ENCODE measurements at regions not wholly inside any gene's neighbourhood (a gene's known extent, or its start where the extent isn't known, plus 50 kb on each side); places are given as distances from the start of the nearest gene placed in this dataset.

DNA sequence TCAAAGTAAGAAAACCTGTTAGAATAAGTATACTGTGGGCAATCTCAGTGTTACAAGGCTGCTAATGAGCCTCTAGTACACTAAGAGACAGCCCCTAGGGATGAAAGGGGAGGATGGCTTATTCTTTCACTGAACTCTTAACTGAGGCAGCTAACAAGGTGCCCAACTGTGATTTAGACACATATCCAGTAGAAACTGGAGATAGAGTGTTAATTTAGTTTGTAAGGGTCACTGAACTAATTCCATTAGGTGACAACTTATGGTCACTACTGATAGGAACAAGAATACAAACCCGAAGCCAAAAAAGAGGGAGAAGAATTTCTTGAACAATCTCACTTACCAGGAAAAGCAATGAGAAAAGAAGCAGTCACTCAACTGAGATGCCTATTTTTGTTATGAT, 1010.6 kb downstream of the PCDH9 start:
- TF ChIP-seq SUZ12 (IDR thresholded peaks at IDR 0.05; ENCODE audit: extremely low read depth, insufficient read depth, insufficient read length) (no peak), YY1 (IDR thresholded peaks at IDR 0.05; ENCODE audit: insufficient read depth, insufficient read length) (no peak), ZNF274 (IDR thresholded peaks at IDR 0.05; ENCODE audit: low read depth, low read length) (no peak)
- Histone ChIP-seq H3K9me3 (ENCODE audit: insufficient read depth, low read length) (no peaks in the 10 kb centered on the region), H3K36me3 (ENCODE audit: insufficient read depth, insufficient read length, low read length) (no peaks in the 10 kb centered on the region), H3K9ac (ENCODE audit: insufficient read length, low read depth) (no peak overlapping the region), H3K4me1 (ENCODE audit: insufficient read depth, insufficient read length) (no peaks in the 10 kb centered on the region), H3K4me3 (ENCODE audit: insufficient read length, low read depth) (no peak overlapping the region), H3K27me3 (ENCODE audit: insufficient read depth, insufficient read length) (peaks cover 14% of the 10 kb centered on the region)
- no peak for DNase-seq (ENCODE audit: low read depth, low spot score)

DNA sequence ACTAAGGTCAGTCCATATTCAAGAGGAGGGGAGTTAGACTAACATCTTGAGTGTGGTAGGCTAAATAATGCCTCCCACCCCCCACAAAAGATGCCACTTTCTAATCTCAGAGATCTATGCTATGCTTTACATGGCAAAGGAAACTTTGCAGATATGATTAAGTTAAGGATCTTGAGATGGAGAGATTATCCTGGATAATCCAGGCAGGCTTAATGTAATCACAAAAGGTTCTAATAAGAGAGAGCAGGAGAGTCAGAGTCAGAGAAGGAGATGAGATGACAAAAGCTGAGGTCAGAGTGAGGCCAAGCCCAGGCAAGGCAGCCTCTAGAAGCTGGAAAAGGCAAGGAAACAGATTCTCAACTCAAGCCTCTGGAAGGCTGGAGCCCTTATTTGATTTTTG, 1011.6 kb downstream of the PCDH9 start:
- Histone ChIP-seq H3K36me3 (ENCODE audit: insufficient read depth, insufficient read length, low read length) (no peaks in the 10 kb centered on the region), H3K9me3 (ENCODE audit: insufficient read depth, low read length) (no peaks in the 10 kb centered on the region), H3K4me3 (ENCODE audit: insufficient read length, low read depth) (no peak overlapping the region), H3K4me1 (ENCODE audit: insufficient read depth, insufficient read length) (no peaks in the 10 kb centered on the region), H3K9ac (ENCODE audit: insufficient read length, low read depth) (no peak overlapping the region), H3K27me3 (ENCODE audit: insufficient read depth, insufficient read length) (peaks cover 11% of the 10 kb centered on the region)
- DNase-seq (ENCODE audit: low read depth, low spot score): no peak
- TF ChIP-seq YY1 (IDR thresholded peaks at IDR 0.05; ENCODE audit: insufficient read depth, insufficient read length): no peak

DNA sequence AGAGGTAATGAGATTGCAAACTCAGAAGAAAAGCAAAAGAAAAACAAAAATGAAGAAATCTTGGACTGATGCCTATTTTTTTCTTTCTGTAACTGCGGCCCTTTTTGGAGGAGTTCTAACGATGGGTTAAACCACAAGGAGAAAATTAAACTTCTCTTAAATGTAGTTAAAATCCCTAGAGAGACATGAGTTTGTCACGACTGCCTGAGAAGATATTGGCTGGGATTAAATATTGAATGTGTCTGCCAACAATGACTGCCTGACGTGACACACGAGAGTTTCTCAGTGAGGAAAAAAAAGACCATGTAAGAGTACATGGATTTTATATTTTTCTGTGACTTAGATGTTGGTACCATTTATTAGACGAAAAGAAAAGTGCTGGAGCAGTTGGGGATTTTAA, 1013.4 kb downstream of the PCDH9 start:
- no peaks in the 10 kb centered on the region for H3K9me3 ChIP-seq (ENCODE audit: insufficient read depth, low read length)
- no peak overlapping the region for H3K4me3 ChIP-seq (ENCODE audit: insufficient read length, low read depth)
- H3K4me1 ChIP-seq (ENCODE audit: insufficient read depth, insufficient read length): no peaks in the 10 kb centered on the region
- no peaks in the 10 kb centered on the region for H3K27me3 ChIP-seq (ENCODE audit: insufficient read depth, insufficient read length)
- no peak overlapping the region for H3K9ac ChIP-seq (ENCODE audit: insufficient read length, low read depth)
- DNase-seq (ENCODE audit: low read depth, low spot score): no peak
- TF ChIP-seq ZNF274 (IDR thresholded peaks at IDR 0.05; ENCODE audit: low read depth, low read length) (no peak), YY1 (IDR thresholded peaks at IDR 0.05; ENCODE audit: insufficient read depth, insufficient read length) (no peak), SUZ12 (IDR thresholded peaks at IDR 0.05; ENCODE audit: extremely low read depth, insufficient read depth, insufficient read length) (no peak)
- no peaks in the 10 kb centered on the region for H3K36me3 ChIP-seq (ENCODE audit: insufficient read depth, insufficient read length, low read length)

DNA sequence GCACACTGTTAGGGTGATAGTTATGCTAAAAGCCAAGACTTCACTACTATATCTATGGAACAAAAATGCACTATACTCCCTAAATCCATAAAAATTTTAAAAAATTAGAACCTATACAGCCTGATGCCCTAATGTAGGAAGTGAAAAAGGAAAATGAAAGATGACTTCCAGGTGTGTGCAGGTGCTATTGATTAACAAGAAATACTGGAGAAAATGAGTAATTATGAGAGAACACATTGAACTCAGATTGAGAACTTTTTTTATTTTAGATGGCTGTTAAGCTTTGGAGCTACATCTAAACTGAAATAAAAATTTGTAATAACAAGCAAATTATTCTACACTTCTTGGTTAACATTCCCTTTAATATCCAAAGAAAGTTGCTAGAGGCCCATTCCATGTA, 1015.7 kb downstream of the PCDH9 start:
- Histone ChIP-seq H3K4me3 (ENCODE audit: insufficient read length, low read depth) (no peak overlapping the region), H3K9me3 (ENCODE audit: insufficient read depth, low read length) (no peaks in the 10 kb centered on the region), H3K9ac (ENCODE audit: insufficient read length, low read depth) (no peak overlapping the region), H3K4me1 (ENCODE audit: insufficient read depth, insufficient read length) (no peaks in the 10 kb centered on the region), H3K27me3 (ENCODE audit: insufficient read depth, insufficient read length) (no peaks in the 10 kb centered on the region), H3K36me3 (ENCODE audit: insufficient read depth, insufficient read length, low read length) (no peaks in the 10 kb centered on the region)
- DNase-seq (ENCODE audit: low read depth, low spot score): no peak
- no peak for TF ChIP-seq SUZ12 (IDR thresholded peaks at IDR 0.05; ENCODE audit: extremely low read depth, insufficient read depth, insufficient read length)
- TF ChIP-seq ZNF274 (IDR thresholded peaks at IDR 0.05; ENCODE audit: low read depth, low read length): no peak
- no peak for TF ChIP-seq YY1 (IDR thresholded peaks at IDR 0.05; ENCODE audit: insufficient read depth, insufficient read length)

DNA sequence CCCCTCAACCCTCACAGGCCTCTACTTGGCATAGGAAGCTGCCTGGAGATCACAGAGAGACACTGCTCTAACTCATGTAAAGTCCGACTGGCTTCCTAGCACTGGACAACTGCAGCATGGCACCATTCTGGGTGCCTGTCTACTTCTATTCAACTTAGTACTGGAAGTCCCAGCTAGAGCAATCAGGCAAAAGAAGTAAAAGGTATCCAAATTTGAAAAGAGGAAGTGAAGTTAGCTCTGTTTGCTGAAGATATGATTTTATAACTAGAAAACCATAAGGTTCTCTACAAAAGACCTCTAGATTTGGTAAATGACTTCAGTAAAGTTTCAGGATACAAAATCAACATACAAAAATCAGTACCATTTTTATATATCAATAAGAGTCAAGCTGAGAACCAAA, 1017.6 kb downstream of the PCDH9 start:
- no peaks in the 10 kb centered on the region for H3K9me3 ChIP-seq (ENCODE audit: insufficient read depth, low read length)
- no peaks in the 10 kb centered on the region for H3K4me1 ChIP-seq (ENCODE audit: insufficient read depth, insufficient read length)
- H3K9ac ChIP-seq (ENCODE audit: insufficient read length, low read depth): no peak overlapping the region
- no peak for DNase-seq (ENCODE audit: low read depth, low spot score)
- no peak overlapping the region for H3K4me3 ChIP-seq (ENCODE audit: insufficient read length, low read depth)
- no peaks in the 10 kb centered on the region for H3K36me3 ChIP-seq (ENCODE audit: insufficient read depth, insufficient read length, low read length)
- TF ChIP-seq SUZ12 (IDR thresholded peaks at IDR 0.05; ENCODE audit: extremely low read depth, insufficient read depth, insufficient read length): no peak
- H3K27me3 ChIP-seq (ENCODE audit: insufficient read depth, insufficient read length): no peaks in the 10 kb centered on the region

DNA sequence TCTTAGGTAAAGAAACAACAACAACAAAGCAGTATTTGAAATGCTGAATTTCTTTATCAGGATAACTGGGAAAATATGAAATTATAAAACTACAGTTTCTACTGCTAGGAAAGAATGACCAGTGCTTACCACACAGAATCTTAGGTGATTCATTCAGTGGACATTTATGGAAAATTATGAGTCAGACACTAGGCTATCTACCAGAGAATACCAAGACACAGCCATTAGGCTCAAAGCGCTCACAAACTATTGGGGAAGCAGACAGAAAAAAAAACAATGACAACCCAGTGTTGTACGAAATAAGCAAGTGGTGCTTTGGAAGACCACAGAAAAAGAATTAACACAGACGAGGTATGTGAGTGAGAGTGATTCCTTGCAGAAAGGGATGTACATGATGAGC, 1019.5 kb downstream of the PCDH9 start:
- H3K9me3 ChIP-seq (ENCODE audit: insufficient read depth, low read length): no peaks in the 10 kb centered on the region

DNA sequence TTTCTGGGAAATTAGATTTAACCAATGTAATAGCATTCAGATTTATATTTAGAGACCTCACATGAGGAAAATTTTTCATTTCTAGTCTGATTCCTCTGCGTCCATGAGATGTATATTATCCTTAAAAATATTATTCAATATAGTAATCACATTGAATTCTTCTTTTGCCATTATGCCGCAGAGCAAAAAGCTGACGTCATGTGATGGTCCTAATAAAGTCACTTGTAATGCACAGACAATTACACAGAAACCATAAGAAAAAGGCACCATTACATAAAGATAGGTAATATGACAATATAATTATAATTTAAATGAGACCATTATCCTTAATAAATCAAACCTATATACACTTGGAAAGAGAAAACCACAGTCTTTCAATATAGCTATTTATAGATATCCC, 1021.5 kb downstream of the PCDH9 start:
- Histone ChIP-seq H3K4me3 (ENCODE audit: insufficient read length, low read depth) (no peak overlapping the region), H3K36me3 (ENCODE audit: insufficient read depth, insufficient read length, low read length) (no peaks in the 10 kb centered on the region), H3K9me3 (ENCODE audit: insufficient read depth, low read length) (no peaks in the 10 kb centered on the region), H3K27me3 (ENCODE audit: insufficient read depth, insufficient read length) (no peaks in the 10 kb centered on the region), H3K4me1 (ENCODE audit: insufficient read depth, insufficient read length) (no peaks in the 10 kb centered on the region), H3K9ac (ENCODE audit: insufficient read length, low read depth) (no peak overlapping the region)
- no peak for TF ChIP-seq ZNF274 (IDR thresholded peaks at IDR 0.05; ENCODE audit: low read depth, low read length)
- no peak for TF ChIP-seq SUZ12 (IDR thresholded peaks at IDR 0.05; ENCODE audit: extremely low read depth, insufficient read depth, insufficient read length)
- TF ChIP-seq YY1 (IDR thresholded peaks at IDR 0.05; ENCODE audit: insufficient read depth, insufficient read length): no peak
- no peak for DNase-seq (ENCODE audit: low read depth, low spot score)

More for the DNA sequence above, 1019.5 kb downstream of the PCDH9 start:
- no peaks in the 10 kb centered on the region for H3K4me1 ChIP-seq (ENCODE audit: insufficient read depth, insufficient read length)
- H3K4me3 ChIP-seq (ENCODE audit: insufficient read length, low read depth): no peak overlapping the region
- no peaks in the 10 kb centered on the region for H3K36me3 ChIP-seq (ENCODE audit: insufficient read depth, insufficient read length, low read length)
- DNase-seq (ENCODE audit: low read depth, low spot score): no peak
- H3K9ac ChIP-seq (ENCODE audit: insufficient read length, low read depth): no peak overlapping the region
- no peak for TF ChIP-seq SUZ12 (IDR thresholded peaks at IDR 0.05; ENCODE audit: extremely low read depth, insufficient read depth, insufficient read length)
- H3K27me3 ChIP-seq (ENCODE audit: insufficient read depth, insufficient read length): no peaks in the 10 kb centered on the region

DNA sequence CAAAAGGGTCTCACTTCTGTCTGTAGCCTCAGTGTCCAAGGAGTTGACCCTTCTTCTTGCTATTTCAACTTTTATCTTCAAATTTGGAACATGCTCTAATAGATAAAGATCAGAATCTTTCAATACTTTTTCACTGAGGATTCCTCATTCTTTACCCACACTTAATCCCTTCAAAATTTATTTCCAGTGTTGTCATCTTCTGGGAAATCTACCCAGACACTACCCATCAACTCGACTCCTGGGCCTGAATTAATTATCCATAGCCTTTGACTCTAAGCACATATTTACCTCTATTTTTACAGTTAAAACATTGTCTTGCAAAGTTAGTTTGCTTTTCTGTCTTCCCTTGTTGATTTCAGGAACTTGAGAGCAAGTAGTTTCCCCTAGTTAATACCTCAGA, 1022.5 kb downstream of the PCDH9 start:
- DNase-seq (ENCODE audit: low read depth, low spot score): no peak
- Histone ChIP-seq H3K9me3 (ENCODE audit: insufficient read depth, low read length) (no peaks in the 10 kb centered on the region), H3K4me1 (ENCODE audit: insufficient read depth, insufficient read length) (no peaks in the 10 kb centered on the region), H3K27me3 (ENCODE audit: insufficient read depth, insufficient read length) (no peaks in the 10 kb centered on the region), H3K4me3 (ENCODE audit: insufficient read length, low read depth) (no peak overlapping the region), H3K9ac (ENCODE audit: insufficient read length, low read depth) (no peak overlapping the region), H3K36me3 (ENCODE audit: insufficient read depth, insufficient read length, low read length) (no peaks in the 10 kb centered on the region)
- TF ChIP-seq SUZ12 (IDR thresholded peaks at IDR 0.05; ENCODE audit: extremely low read depth, insufficient read depth, insufficient read length) (no peak), YY1 (IDR thresholded peaks at IDR 0.05; ENCODE audit: insufficient read depth, insufficient read length) (no peak), ZNF274 (IDR thresholded peaks at IDR 0.05; ENCODE audit: low read depth, low read length) (no peak)
